ENCODE measurements at regions not wholly inside any gene's neighbourhood (a gene's known extent, or its start where the extent isn't known, plus 50 kb on each side); places are given as distances from the start of the nearest gene placed in this dataset.

GRCh38 chr22:19625331-19626041, 88.8 kb upstream of the SEPTIN5 start:
- DNase-seq, result no peak

- no peak for DNase-seq
Measured at GRCh38 chr22:19626042-19626587, 88.2 kb upstream of the SEPTIN5 start.

GRCh38 chr22:19626666-19627065, 87.6 kb upstream of the SEPTIN5 start:
- no peak for DNase-seq

GRCh38 chr22:19628038-19628776, 86.1 kb upstream of the SEPTIN5 start:
- no peak for DNase-seq

GRCh38 chr22:19629331-19629719, 85.0 kb upstream of the SEPTIN5 start:
- DNase-seq, result no peak

- DNase-seq, result peak; percentile 71
Measured at GRCh38 chr22:19629720-19630419, 84.4 kb upstream of the SEPTIN5 start.

GRCh38 chr22:19630614-19631013, 83.7 kb upstream of the SEPTIN5 start:
- no peak for DNase-seq

- no peak for DNase-seq
Measured at GRCh38 chr22:19631899-19632667, 82.2 kb upstream of the SEPTIN5 start.

GRCh38 chr22:19632668-19633148, 81.6 kb upstream of the SEPTIN5 start:
- no peak for DNase-seq

- no peak for DNase-seq
Measured at GRCh38 chr22:19634226-19634975, 79.9 kb upstream of the SEPTIN5 start.

GRCh38 chr22:19635644-19636043, 78.7 kb upstream of the SEPTIN5 start:
- no peak for DNase-seq

GRCh38 chr22:19636696-19637407, 77.5 kb upstream of the SEPTIN5 start:
- DNase-seq, result no peak

- DNase-seq, result no peak
Measured at GRCh38 chr22:19637408-19638281, 76.7 kb upstream of the SEPTIN5 start.

GRCh38 chr22:19638282-19639015, 75.9 kb upstream of the SEPTIN5 start:
- DNase-seq, result no peak

- DNase-seq, result no peak
Measured at GRCh38 chr22:19639610-19640135, 74.6 kb upstream of the SEPTIN5 start.

GRCh38 chr22:19640306-19640705, 74.0 kb upstream of the SEPTIN5 start:
- no peak for DNase-seq

- DNase-seq, result no peak
Measured at GRCh38 chr22:19641254-19641982, 72.9 kb upstream of the SEPTIN5 start.

- DNase-seq, result no peak
Measured at GRCh38 chr22:19641983-19642451, 72.3 kb upstream of the SEPTIN5 start.

Measured in activated effector memory CD4-positive, alpha-beta T cell treated with Interleukin-2 at 50 U/mL for 16 hours (primary cell).